Effector CD8-positive, alpha-beta T cell (primary cell): ENCODE measurements at regions not wholly inside any gene's neighbourhood (a gene's known extent, or its start where the extent isn't known, plus 50 kb on each side); places are given as distances from the start of the nearest gene placed in this dataset.

Experiments
- DNase-seq: peaks from one replicate; lab custom pipeline; 2025; lab: John Stamatoyannopoulos, UW

GRCh38 chr10:31754803-31755624, 173.6 kb downstream of the ARHGAP12 start:
- DNase-seq, result no peak

- DNase-seq, result no peak
Observed at GRCh38 chr10:31753681-31754080, 174.9 kb downstream of the ARHGAP12 start.

GRCh38 chr10:31752170-31752569, 176.5 kb downstream of the ARHGAP12 start:
- DNase-seq, result no peak

- no peak for DNase-seq
Observed at GRCh38 chr10:31751738-31752080, 176.9 kb downstream of the ARHGAP12 start.

GRCh38 chr10:31751051-31751737, 177.4 kb downstream of the ARHGAP12 start:
- DNase-seq, result no peak

- DNase-seq, result no peak
Observed at GRCh38 chr10:31749981-31750840, 178.4 kb downstream of the ARHGAP12 start.

GRCh38 chr10:31749301-31749700, 179.3 kb downstream of the ARHGAP12 start:
- no peak for DNase-seq

GRCh38 chr10:31745612-31746376, 182.8 kb downstream of the ARHGAP12 start:
- DNase-seq, result no peak

GRCh38 chr10:31744025-31744424, 184.6 kb downstream of the ARHGAP12 start:
- no peak for DNase-seq

- no peak for DNase-seq
Observed at GRCh38 chr10:31742255-31742654, 186.4 kb downstream of the ARHGAP12 start.

- no peak for DNase-seq
Observed at GRCh38 chr10:31741473-31741872, 187.2 kb downstream of the ARHGAP12 start.

- DNase-seq, result no peak
Observed at GRCh38 chr10:31739711-31740110, 188.9 kb downstream of the ARHGAP12 start.

GRCh38 chr10:31739146-31739545, 189.5 kb downstream of the ARHGAP12 start:
- no peak for DNase-seq

GRCh38 chr10:31731711-31732110, 196.9 kb downstream of the ARHGAP12 start:
- DNase-seq, result no peak

GRCh38 chr10:31730776-31731175, 197.9 kb downstream of the ARHGAP12 start:
- DNase-seq, result no peak

- DNase-seq, result no peak
Observed at GRCh38 chr10:31728698-31729224, 199.9 kb downstream of the ARHGAP12 start.

- no peak for DNase-seq
Observed at GRCh38 chr10:31725436-31725835, 203.2 kb downstream of the ARHGAP12 start.

- no peak for DNase-seq
Observed at GRCh38 chr10:31724296-31724695, 204.3 kb downstream of the ARHGAP12 start.

- no peak for DNase-seq
Observed at GRCh38 chr10:31723106-31723750, 205.4 kb downstream of the ARHGAP12 start.

- no peak for DNase-seq
Observed at GRCh38 chr10:31721096-31721495, 207.5 kb downstream of the ARHGAP12 start.

- DNase-seq, result no peak
Observed at GRCh38 chr10:31720546-31720945, 208.1 kb downstream of the ARHGAP12 start.
